OCI-LY7 (cell line): ENCODE measurements at regions not wholly inside any gene's neighbourhood (a gene's known extent, or its start where the extent isn't known, plus 50 kb on each side); places are given as distances from the start of the nearest gene placed in this dataset.

ENCODE experiments used
- BruUV-seq: library from RNA; stranded (reverse); fragments of 400-500 nt; replicated peaks from 2 replicates; lab custom pipeline; 2021; lab: Mats Ljungman, UMichigan
- CTCF ChIA-PET: fragments of 300-600 bp; sonication (Branson Sonifier 250); formaldehyde crosslinking; loops from one replicate; lab custom pipeline; 2022; ENCODE audit warnings: antibody characterized with exemption; ENCODE audit not compliant: unreplicated experiment; lab: Charles Lee
- POLR2A ChIA-PET: fragments of 300-600 bp; sonication (Branson Sonifier 250); formaldehyde crosslinking; loops from one replicate; lab custom pipeline; 2022; ENCODE audit warnings: antibody characterized with exemption; lab: Charles Lee
- DNase-seq: peaks from one replicate; pipeline ENCODE4 v3.0.0-alpha.2; 2015; ENCODE audit warnings: low spot score
- H2AFZ ChIP-seq: fragments of 200-600 bp; sonication (generic), shearing (Covaris generic); 2 replicates; pipeline ENCODE4 v1.6.1; 2014; ENCODE audit warnings: mild to moderate bottlenecking, antibody characterized with exemption, low read length, moderate library complexity
- H3K27ac ChIP-seq: fragments of 200-600 bp; sonication (generic); 2 replicates; pipeline ENCODE4 v1.5.1; 2014; ENCODE audit warnings: mixed run types, low read depth, mild to moderate bottlenecking, moderate library complexity, low read length, inconsistent platforms; ENCODE audit not compliant: poor library complexity, severe bottlenecking
- H3K36me3 ChIP-seq: fragments of 200-600 bp; sonication (generic); 2 replicates; pipeline ENCODE4 v1.6.1; 2014; ENCODE audit warnings: mild to moderate bottlenecking, antibody characterized with exemption, low read length, moderate library complexity, mixed read lengths; ENCODE audit not compliant: insufficient read depth
- H3K4me1 ChIP-seq: fragments of 200-600 bp; sonication (generic); 2 replicates; pipeline ENCODE4 v1.5.1; 2014; ENCODE audit warnings: mild to moderate bottlenecking, low read length; ENCODE audit not compliant: insufficient read depth, poor library complexity, severe bottlenecking
- H3K4me2 ChIP-seq: fragments of 200-600 bp; sonication (generic); 2 replicates; pipeline ENCODE4 v1.6.1; 2014; ENCODE audit warnings: mild to moderate bottlenecking, low read length
- H3K4me3 ChIP-seq: fragments of 200-600 bp; sonication (generic); 2 replicates; pipeline ENCODE4 v1.5.1; 2014; ENCODE audit warnings: mild to moderate bottlenecking, low read depth, low read length; ENCODE audit not compliant: poor library complexity, severe bottlenecking
- H3K79me2 ChIP-seq: fragments of 200-600 bp; sonication (generic); 2 replicates; pipeline ENCODE4 v1.6.1; 2016; ENCODE audit warnings: low read depth, mild to moderate bottlenecking, low read length, moderate library complexity, mixed read lengths; ENCODE audit not compliant: insufficient read depth
- H3K9me2 ChIP-seq: fragments of 200-600 bp; sonication (generic); 2 replicates; pipeline ENCODE4 v1.6.1; 2016; ENCODE audit warnings: mild to moderate bottlenecking, low read length, mixed read lengths; ENCODE audit not compliant: insufficient read depth
- H3K9me3 ChIP-seq: fragments of 200-600 bp; sonication (generic); 2 replicates; pipeline ENCODE4 v1.6.1; 2014; ENCODE audit warnings: mild to moderate bottlenecking, mixed run types, low read length, mixed read lengths
- H4K20me1 ChIP-seq: fragments of 200-600 bp; sonication (generic); 2 replicates; pipeline ENCODE4 v1.6.1; 2014; ENCODE audit warnings: mild to moderate bottlenecking, antibody characterized with exemption, low read length, moderate library complexity, mixed read lengths; ENCODE audit not compliant: insufficient read depth
- EZH2phosphoT487 ChIP-seq: fragments of 200-600 bp; sonication (generic); IDR thresholded peaks from 2 replicates; pipeline ENCODE4 v1.6.1; 2018; ENCODE audit warnings: low read depth, borderline replicate concordance, mild to moderate bottlenecking, mixed run types, antibody characterized with exemption, low read length, moderate library complexity, mixed read lengths
- intact Hi-C: fragments of 100-400 bp; cut with micrococcal nuclease; formaldehyde crosslinking; loops from one replicate; pipeline ENCODE4 v1.10.0; 2022; ENCODE audit not compliant: unreplicated experiment
- TF ChIP-seq, protein P1 (sequence below): fragments of 200-600 bp; sonication (generic); conservative IDR thresholded peaks from 2 replicates; pipeline ENCODE4 v1.5.1; 2014; ENCODE audit warnings: mild to moderate bottlenecking, antibody characterized with exemption, low read length, moderate library complexity, mixed read lengths

DNA sequence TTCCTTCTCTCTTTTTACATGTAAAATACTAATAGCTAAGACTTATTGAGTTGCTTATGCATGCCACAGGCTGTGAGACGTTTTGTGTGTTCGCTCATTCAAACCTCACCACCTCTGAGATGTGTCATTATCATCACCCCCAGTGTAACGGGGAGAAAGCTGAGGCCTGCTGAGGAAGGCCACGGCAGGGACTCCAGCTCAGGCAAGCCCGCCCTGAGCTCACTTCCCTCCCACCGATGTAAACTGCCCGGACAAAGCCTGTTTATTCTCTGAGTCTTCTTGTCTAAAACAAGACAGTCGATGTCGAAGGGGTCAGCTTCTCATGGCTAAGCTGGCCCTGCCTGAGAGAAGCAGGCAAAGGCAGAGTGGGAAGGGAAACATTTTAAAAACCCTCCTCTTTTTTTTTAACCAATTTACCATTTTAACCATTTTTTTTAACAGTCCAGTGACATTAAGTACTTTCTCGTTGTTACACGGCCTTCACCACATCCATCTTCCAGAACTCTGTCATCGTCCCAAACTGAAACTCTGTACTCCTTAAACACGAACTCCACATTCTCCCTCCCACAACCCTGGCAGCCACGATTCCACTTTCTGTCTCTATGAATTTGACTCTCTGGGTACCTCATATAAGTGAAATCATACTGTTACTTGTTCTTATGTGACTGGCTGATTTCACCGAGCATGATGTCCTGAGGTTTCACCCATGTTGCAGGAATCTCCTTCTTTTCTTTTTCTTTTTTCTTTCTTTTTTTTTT, 204.8 kb upstream of the GALNT2 start:
- Histone ChIP-seq H3K27ac (no peak overlapping the region), H3K36me3 (no peaks in the 10 kb centered on the region), H2AFZ (no peak overlapping the region), H3K4me1 (no peaks in the 10 kb centered on the region), H4K20me1 (no peaks in the 10 kb centered on the region), H3K4me2 (no peak overlapping the region), H3K79me2 (no peaks in the 10 kb centered on the region), H3K9me2 (no peaks in the 10 kb centered on the region), H3K4me3 (no peak overlapping the region), H3K9me3 (no peaks in the 10 kb centered on the region)
- no peak for DNase-seq
- intact Hi-C loops: no loop called here
- TF ChIP-seq, protein P1, sequence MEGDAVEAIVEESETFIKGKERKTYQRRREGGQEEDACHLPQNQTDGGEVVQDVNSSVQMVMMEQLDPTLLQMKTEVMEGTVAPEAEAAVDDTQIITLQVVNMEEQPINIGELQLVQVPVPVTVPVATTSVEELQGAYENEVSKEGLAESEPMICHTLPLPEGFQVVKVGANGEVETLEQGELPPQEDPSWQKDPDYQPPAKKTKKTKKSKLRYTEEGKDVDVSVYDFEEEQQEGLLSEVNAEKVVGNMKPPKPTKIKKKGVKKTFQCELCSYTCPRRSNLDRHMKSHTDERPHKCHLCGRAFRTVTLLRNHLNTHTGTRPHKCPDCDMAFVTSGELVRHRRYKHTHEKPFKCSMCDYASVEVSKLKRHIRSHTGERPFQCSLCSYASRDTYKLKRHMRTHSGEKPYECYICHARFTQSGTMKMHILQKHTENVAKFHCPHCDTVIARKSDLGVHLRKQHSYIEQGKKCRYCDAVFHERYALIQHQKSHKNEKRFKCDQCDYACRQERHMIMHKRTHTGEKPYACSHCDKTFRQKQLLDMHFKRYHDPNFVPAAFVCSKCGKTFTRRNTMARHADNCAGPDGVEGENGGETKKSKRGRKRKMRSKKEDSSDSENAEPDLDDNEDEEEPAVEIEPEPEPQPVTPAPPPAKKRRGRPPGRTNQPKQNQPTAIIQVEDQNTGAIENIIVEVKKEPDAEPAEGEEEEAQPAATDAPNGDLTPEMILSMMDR: no peak
- ChIA-PET POLR2A (no interaction called here), CTCF (no interaction called here)
- no TSS peak for BruUV-seq

DNA sequence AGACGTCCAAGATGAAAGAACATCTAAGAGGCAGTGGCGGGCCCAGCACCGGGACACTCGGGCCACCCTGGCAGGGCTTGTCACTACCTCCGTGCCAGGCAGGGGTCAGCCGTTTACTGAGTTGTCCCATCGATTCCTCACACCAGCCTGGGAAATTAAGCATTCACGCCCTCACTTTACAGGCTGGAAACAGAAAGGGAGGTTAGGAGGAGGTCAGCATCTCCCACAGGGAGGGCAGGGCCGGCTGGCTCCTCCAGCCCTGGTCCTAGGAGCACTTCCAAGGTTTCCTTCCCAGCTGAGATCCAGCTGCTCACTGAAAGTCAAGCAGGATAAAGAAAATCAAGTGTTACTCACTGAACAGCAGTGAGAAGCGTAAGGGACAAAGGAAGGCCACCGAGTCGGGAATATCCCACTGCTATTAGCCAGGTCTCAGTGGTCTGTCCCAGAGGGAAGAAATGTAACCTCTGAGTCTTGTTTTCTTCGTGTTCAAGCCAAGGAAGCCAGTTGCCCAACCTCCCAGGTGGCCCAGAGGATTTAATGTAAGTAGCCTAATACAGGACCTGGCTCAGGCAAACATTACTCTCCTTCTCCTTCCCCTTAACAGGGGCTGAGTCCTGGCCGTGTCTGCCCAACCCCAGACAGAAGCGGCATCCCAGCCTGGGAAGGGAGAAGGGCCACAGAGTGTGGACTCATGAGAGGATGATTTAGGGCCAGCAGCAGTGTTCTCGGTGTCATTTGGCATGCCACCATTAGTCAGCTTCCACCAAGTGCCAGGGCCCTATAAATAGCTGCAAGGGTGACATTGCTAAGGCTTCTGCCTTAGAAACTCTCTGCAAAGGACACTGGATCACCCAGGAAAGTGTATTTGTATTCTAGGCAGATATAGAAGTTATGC, 203.1 kb upstream of the GALNT2 start:
- no peak overlapping the region for H3K4me3 ChIP-seq
- no peaks in the 10 kb centered on the region for H3K36me3 ChIP-seq
- H4K20me1 ChIP-seq: no peaks in the 10 kb centered on the region
- CTCF ChIA-PET: no interaction called here
- H3K4me1 ChIP-seq: no peaks in the 10 kb centered on the region
- no peak overlapping the region for H2AFZ ChIP-seq
- H3K4me2 ChIP-seq: no peak overlapping the region
- BruUV-seq: no TSS peak
- no peaks in the 10 kb centered on the region for H3K79me2 ChIP-seq
- H3K9me2 ChIP-seq: no peaks in the 10 kb centered on the region
- POLR2A ChIA-PET: no interaction called here
- H3K9me3 ChIP-seq: no peaks in the 10 kb centered on the region
- TF ChIP-seq, protein P1: no peak
- no peak for TF ChIP-seq EZH2phosphoT487
- H3K27ac ChIP-seq: no peak overlapping the region
- no peak for DNase-seq
- intact Hi-C loops: no loop called here
